ENCODE measurements at regions not wholly inside any gene's neighbourhood (a gene's known extent, or its start where the extent isn't known, plus 50 kb on each side); places are given as distances from the start of the nearest gene placed in this dataset.

DNA sequence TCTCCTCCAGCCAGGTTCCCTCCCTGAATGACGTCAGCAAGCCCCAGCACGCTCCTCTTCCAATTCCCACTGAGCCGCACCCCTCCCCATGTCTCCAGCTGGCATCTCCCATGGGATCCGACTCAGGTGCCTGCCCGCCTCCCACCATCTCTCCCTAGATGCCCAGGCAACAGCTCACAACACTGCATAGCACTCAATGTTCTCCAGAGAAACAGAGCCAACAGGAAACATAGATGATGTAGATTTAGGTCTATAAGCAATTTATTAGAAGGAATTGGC lies 532.3 kb downstream of the BRD1 start:
- ChIA-PET CTCF (ENCODE audit: low intra/inter-chr PET ratio, low total read pairs) (no interaction called here), POLR2A (no interaction called here)
- DNase-seq (ENCODE audit: low spot score): no peak
- H3K4me1 ChIP-seq (ENCODE audit: insufficient read depth, low read length): no peaks in the 10 kb centered on the region
- H3K36me3 ChIP-seq (replicated peaks in 1 of 2; ENCODE audit: control insufficient read depth in 1 of 2, insufficient read depth in 2 of 2, low read length in 2 of 2): no peaks in the 10 kb centered on the region
- H3K9ac ChIP-seq (ENCODE audit: insufficient read depth, low read depth, low read length): no peak overlapping the region
- H3K4me3 ChIP-seq (replicated peaks in 1 of 3; ENCODE audit: insufficient read depth in 1 of 3, low read depth in 2 of 3, low read length in 3 of 3): no peak overlapping the region
- peaks cover 20 to 67% of the 10 kb centered on the region in 2 experiments; a peak in 4 of 5 replicates for H3K27me3 ChIP-seq (ENCODE audit: control insufficient read depth in 1 of 2, insufficient read depth in 2 of 2, low read length in 2 of 2)
- no peak for ATAC-seq
- no peak overlapping the region for H3K27ac ChIP-seq (ENCODE audit: extremely low read length, insufficient read depth, low read length)
- in situ Hi-C loops (cut with HindIII; ENCODE audit: extremely low pct_ligation_motif_present, low pct_unique_long_range_greater_than_20kb) (no loop called here), intact Hi-C loops (cut with micrococcal nuclease; ENCODE audit: unreplicated experiment) (no loop called here)
- H2AFZ ChIP-seq (ENCODE audit: low read length): no peak overlapping the region
- WGBS (ENCODE audit: low lambda C conversion rate): 42% methylated on average over 5 of the region's 5 CpGs
- H4K20me1 ChIP-seq (ENCODE audit: insufficient read depth, low read length): no peaks in the 10 kb centered on the region
- no peak for FAIRE-seq
- H3K9me3 ChIP-seq (ENCODE audit: low read length): no peaks in the 10 kb centered on the region
- TF ChIP-seq, protein P1, sequence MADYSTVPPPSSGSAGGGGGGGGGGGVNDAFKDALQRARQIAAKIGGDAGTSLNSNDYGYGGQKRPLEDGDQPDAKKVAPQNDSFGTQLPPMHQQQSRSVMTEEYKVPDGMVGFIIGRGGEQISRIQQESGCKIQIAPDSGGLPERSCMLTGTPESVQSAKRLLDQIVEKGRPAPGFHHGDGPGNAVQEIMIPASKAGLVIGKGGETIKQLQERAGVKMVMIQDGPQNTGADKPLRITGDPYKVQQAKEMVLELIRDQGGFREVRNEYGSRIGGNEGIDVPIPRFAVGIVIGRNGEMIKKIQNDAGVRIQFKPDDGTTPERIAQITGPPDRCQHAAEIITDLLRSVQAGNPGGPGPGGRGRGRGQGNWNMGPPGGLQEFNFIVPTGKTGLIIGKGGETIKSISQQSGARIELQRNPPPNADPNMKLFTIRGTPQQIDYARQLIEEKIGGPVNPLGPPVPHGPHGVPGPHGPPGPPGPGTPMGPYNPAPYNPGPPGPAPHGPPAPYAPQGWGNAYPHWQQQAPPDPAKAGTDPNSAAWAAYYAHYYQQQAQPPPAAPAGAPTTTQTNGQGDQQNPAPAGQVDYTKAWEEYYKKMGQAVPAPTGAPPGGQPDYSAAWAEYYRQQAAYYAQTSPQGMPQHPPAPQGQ (CRISPR knock-in tag; IDR thresholded peaks at IDR 0.05; ENCODE audit: borderline replicate concordance): no peak
- TF ChIP-seq HNRNPLL (IDR thresholded peaks at IDR 0.05; ENCODE audit: low read depth, low read length, poor library complexity, severe bottlenecking) (no peak), ZNF549 (CRISPR knock-in tag; IDR thresholded peaks at IDR 0.05) (no peak), ATF7 (IDR thresholded peaks at IDR 0.05) (peak; percentile 75), ATF7 (CRISPR knock-in tag; IDR thresholded peaks at IDR 0.05) (no peak), CREB1 (IDR thresholded peaks at IDR 0.05) (peak; percentile 83), CREB1 (CRISPR knock-in tag; IDR thresholded peaks at IDR 0.05) (no peak), ZNF44 (CRISPR knock-in tag; IDR thresholded peaks at IDR 0.05) (no peak)
- H3K79me2 ChIP-seq (ENCODE audit: insufficient read depth, low read length): no peaks in the 10 kb centered on the region
- H3K4me2 ChIP-seq (ENCODE audit: low read depth, low read length): no peak overlapping the region
- BruUV-seq (replicated peaks): no TSS peak

Data from HepG2 (cell line).